ENCODE measurements at regions not wholly inside any gene's neighbourhood (a gene's known extent, or its start where the extent isn't known, plus 50 kb on each side); places are given as distances from the start of the nearest gene placed in this dataset. TPM values are rescaled to one million over a fixed set of nuclear protein-coding genes. Genes with fewer than 3 reads are reported as not detected.
"Not testable (repeated sequence)": the region's sequence is repeated elsewhere in the genome, so short reads cannot be mapped to it uniquely, and the experiment has no call there.

- TF ChIP-seq ZNF592 (IDR thresholded peaks at IDR 0.05) = no peak
- TF ChIP-seq TCF3 (IDR thresholded peaks at IDR 0.05; ENCODE audit: borderline replicate concordance, insufficient read depth, low read depth, low read length) = no peak
- TF ChIP-seq CTCF (IDR thresholded peaks at IDR 0.05 in 2 of 3, conservative IDR thresholded peaks at IDR 0.05 in 1 of 3; ENCODE audit: control insufficient read depth in 2 of 3, extremely low read depth in 1 of 3, insufficient read depth in 1 of 3, low read depth in 3 of 3, low read length in 3 of 3) = peak in 1 of 3 experiments; percentile 5; a peak in 1 of 6 replicates
Observed at GRCh38 chr15:53811530-53811929, 52.1 kb upstream of the WDR72 start (continued).

GRCh38 chr15:53810306-53810705, 50.8 kb upstream of the WDR72 start:
- H3K4me2 ChIP-seq (ENCODE audit: control insufficient read depth, insufficient read depth); H2AFZ ChIP-seq (ENCODE audit: control insufficient read depth, low read depth, low read length); H3K79me2 ChIP-seq (ENCODE audit: control insufficient read depth, insufficient read depth, low read length); intact Hi-C loops (cut with micrococcal nuclease; ENCODE audit: unreplicated experiment); H3K27me3 ChIP-seq (replicated peaks in 1 of 2; ENCODE audit: control insufficient read depth in 2 of 2, insufficient read depth in 2 of 2, low read length in 1 of 2); DNase-seq (ENCODE audit: low read depth, low spot score); H3K9me3 ChIP-seq (replicated peaks; ENCODE audit: control insufficient read depth, insufficient read depth, low read length); RAD21 ChIA-PET (ENCODE audit: unreplicated experiment); POLR2A ChIA-PET; BruUV-seq (replicated peaks); H3K36me3 ChIP-seq (ENCODE audit: control insufficient read depth in 2 of 2, insufficient read depth in 2 of 2, low read length in 1 of 2); FAIRE-seq; H3K27ac ChIP-seq (ENCODE audit: control insufficient read depth, insufficient read depth); H4K20me1 ChIP-seq (ENCODE audit: control insufficient read depth, insufficient read depth); ATAC-seq; H3K9ac ChIP-seq (ENCODE audit: control insufficient read depth, insufficient read depth, low read length); H3K4me1 ChIP-seq (ENCODE audit: control insufficient read depth, insufficient read depth, low read length); H3K4me3 ChIP-seq: not testable (repeated sequence)
- ChIA-PET CTCF (interaction anchor here (0.7 to 3.9 kb wide), 2 partner anchors 153 to 1358 kb away, joined by 3 to 26 read pairs; no protein-coding TSS in a partner anchor), SMC1A (ENCODE audit: uncharacterized antibody, unreplicated experiment) (interaction anchor here (1.1 to 1.6 kb wide), 2 partner anchors 1353 to 1386 kb away, joined by 4 read pairs; partner anchors contain the start of gene RSL24D1)
- in situ Hi-C loops (cut with MboI) = loop anchor here (25.0 kb wide), 1 partner anchor 1627 kb away; no protein-coding TSS in a partner anchor
- WGBS (ENCODE audit: insufficient coverage, insufficient replicate concordance, low lambda C conversion rate, missing lambda C conversion rate) = 88% methylated on average over 7 of the region's 7 CpGs

Small RNAs in the stretch of these regions (small RNA-seq; reads per million reads assigned to genes)
- gene AC084759.1 = not detected

Data from GM12878 (cell line).